CMK (cell line): ENCODE measurements at regions not wholly inside any gene's neighbourhood (a gene's known extent, or its start where the extent isn't known, plus 50 kb on each side); places are given as distances from the start of the nearest gene placed in this dataset.
"Not testable (repeated sequence)": the region's sequence is repeated elsewhere in the genome, so short reads cannot be mapped to it uniquely, and the experiment has no call there.

Experiments used
- DNase-seq: peaks from one replicate; pipeline ENCODE4 v3.0.0-alpha.2; 2010; ENCODE audit warnings: low read depth

DNA sequence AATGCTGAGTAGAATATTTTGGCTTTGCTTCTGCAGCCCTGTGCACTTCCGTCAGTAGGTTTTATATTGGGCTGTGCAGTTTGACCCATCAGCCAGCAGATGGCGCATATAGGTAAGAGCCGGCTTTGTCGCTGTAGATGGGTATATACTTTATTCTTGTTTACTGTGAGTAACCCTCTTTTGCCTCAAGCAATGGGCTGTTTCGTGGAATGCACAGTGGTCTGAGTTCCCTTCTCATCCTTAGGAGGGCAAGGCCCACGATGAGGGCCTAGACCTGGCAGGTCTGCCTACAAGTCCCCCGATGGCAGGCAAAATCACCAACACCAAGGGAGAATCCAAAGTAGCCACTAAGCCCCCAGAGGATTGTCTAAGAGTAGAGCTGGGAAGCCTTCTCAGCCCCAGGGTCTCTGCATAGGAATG lies 1002.9 kb upstream of the KCND2 start:
- peak; percentile 17 for DNase-seq

GRCh38 chr7:119270644-119271043 lies 1002.3 kb upstream of the KCND2 start:
- DNase-seq = no peak

DNA sequence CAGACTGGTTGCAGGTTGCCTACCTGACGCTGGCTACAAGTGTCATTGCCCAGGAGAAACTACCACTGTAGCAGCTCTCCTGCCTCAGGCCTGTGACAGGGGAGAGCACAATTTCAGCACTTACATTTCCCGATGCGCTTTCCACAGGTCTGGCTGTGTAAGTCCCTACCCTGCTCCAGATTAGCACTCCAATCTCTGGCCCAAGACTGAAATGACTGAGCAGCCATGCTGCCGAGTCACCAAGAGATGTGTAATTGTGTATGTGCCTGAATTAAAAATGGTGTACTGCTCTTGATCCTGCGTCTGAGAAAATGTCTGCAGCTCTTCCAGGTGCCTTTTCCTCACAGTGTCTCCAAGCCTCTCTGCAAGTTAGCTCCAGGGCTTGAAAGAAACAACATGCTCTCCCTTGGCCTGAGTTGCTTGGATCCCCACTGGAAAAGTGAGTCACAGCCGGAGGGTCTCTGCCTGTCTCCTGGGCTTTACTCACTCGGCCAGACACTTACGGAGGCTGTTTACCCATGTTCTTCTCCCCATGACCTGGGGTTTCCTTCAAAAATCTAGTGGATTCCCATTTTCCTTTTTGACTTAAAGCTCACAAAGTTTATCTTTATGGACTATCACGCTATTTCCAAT lies 1001.7 kb upstream of the KCND2 start:
- no peak for DNase-seq

GRCh38 chr7:119281181-119281846 lies 991.7 kb upstream of the KCND2 start:
- no peak for DNase-seq

GRCh38 chr7:119283353-119283752 lies 989.6 kb upstream of the KCND2 start:
- DNase-seq = no peak

- no peak for DNase-seq
Measured at GRCh38 chr7:119288416-119288815, 984.6 kb upstream of the KCND2 start.

DNA sequence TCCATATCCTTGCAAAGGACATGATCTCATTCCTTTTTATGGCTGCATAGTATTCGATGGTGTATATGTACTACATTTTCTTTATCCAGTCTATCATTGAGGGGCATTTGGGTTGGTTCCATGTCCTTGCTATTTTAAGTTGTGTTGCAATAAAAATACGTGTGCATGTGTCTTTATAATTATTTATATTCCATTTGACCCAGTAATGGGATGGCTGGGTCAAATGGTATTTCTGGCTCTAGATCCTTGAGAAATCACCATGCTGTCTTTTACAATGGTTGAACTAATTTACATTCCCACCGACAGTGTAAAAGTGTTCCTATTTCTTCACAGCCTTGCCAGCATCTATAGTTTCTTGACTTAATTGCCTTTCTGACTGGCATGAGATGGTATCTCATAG lies 972.6 kb upstream of the KCND2 start:
- DNase-seq = not testable (repeated sequence)

- no peak for DNase-seq
Measured at GRCh38 chr7:119320316-119320715, 952.7 kb upstream of the KCND2 start.

- no peak for DNase-seq
Measured at GRCh38 chr7:119329715-119330114, 943.3 kb upstream of the KCND2 start.

DNA sequence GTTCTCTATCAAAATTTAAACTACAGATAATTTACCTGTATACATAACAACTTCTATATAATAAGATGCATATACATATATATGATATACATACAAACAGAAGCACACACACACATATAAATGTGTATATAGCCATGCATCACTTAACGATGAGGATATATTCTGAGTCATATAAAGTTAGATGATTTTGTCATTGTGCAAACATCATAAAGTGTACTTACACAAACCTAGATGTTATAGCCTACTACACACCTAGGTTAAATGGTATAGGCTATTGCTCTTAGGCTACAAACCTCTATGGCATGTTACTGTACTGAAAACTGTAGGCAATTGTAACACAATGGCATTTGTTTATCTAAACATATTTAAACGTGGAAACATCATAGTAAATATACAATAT lies 937.6 kb upstream of the KCND2 start:
- no peak for DNase-seq

GRCh38 chr7:119341822-119342221 lies 931.2 kb upstream of the KCND2 start:
- no peak for DNase-seq

GRCh38 chr7:119343289-119343688 lies 929.7 kb upstream of the KCND2 start:
- DNase-seq = no peak

DNA sequence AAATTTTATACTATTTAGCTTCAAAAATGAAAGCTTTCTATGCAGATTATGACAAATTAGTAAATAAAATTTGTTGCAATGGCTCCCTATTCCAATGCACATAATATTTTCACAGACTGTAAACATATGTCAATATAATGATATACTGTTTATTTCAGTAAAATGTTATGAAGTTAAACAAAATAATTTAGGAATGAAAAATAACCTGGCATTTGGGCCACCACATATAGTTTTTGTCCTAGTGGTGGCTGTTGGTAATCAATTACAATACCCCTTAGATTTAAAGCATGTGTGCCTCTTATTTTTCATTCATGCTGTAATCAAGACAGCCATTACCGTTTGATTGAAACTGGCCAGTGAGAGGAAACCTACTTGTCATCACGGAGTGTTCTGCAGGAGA lies 928.5 kb upstream of the KCND2 start:
- no peak for DNase-seq

GRCh38 chr7:119348491-119348890 lies 924.5 kb upstream of the KCND2 start:
- DNase-seq = no peak

DNA sequence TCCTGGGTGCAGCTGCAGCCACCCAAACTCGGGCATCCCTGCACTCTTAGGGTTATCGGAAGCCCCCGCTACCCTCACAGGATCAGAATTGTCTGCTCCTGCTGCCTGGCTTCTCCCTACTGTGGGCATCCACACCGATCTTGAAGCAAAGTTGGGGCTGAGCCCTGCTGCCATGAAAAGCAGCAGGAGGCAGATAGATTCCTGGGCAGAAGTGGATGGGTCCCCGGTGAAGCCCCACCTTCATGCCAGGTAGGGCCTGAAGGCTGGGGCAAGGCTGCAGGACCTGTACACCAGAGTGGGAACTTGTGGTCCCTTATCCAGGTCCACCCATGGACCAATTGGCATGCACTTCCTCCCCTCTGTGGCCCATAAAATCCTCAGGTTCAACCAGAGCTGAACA lies 922.6 kb upstream of the KCND2 start:
- DNase-seq = no peak

DNA sequence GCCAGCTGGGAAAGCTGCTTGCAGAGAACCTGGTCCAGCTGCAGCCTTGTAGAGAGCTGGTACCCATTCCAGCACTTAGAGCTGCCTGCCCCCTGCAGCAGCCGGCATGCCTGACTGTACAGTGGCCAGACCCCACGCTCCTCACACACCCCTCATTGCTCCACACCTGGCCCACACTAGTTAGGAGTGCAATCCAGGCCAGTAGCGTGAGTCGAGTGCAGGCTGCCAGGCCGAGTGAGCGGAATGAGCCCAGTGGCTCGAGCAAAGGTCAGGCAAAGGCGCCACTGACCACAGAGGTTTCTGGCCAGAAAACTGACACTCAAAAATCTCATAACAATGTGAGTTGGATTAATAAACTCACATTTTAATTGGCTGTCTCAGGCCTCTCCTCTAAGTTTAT lies 921.7 kb upstream of the KCND2 start:
- no peak for DNase-seq

DNA sequence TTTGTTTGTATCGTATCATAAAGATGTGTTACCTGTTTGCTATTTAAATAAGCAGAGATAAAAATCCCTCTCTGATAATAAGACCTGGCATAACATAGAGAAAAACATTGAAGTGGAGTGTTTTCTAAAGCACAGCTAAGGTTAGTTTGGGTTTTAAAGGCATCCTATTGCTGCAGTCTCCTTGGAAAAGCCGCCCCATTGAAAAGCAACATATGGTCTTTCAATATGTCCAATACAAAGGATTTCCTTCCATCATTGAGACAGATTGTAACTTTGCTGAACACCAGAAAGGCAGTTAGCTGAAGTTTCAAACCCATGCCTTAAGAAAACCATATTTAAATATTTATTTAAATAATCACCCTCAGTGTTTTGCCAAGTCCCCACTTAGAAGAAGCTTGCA lies 898.5 kb upstream of the KCND2 start:
- DNase-seq = no peak

- DNase-seq = no peak
Measured at GRCh38 chr7:119377861-119378260, 895.1 kb upstream of the KCND2 start.

DNA sequence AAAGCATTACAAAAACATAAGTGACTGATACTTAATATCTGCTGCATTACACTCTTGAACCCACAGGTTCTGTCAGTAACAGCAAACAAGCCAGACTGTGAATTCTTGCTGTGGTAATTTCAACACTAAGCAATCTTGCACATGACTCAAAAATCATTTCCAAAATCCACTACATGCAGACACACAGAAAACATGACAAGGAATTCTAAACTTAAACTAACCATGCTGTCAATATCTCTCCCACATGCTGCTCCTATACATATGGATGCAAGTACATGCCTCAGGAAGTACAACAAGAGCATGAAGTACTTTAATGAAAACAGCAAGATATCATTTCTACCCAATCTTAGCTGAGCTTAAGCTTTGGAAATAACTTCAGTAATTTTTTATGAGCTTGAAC lies 890.2 kb upstream of the KCND2 start:
- no peak for DNase-seq

DNA sequence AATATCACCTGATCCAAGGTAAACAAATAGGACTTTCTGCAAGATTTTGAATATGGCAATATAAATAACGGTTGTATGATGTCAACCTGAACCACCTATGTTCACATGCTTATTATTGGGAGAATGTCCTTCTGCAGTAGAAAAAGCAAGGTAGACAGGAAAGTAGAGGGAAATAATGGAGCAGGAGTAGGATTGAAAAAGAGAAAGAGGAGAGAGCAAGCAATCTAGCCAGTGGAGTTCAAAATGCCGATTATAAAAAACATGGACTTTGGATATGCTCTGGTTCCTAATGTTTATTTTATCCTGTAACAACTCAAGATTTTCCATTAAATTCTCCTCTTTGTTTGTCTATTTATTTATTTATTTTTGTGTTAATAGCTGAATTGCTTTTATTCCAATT lies 878.0 kb upstream of the KCND2 start:
- DNase-seq = no peak

- DNase-seq = no peak
Measured at GRCh38 chr7:119397156-119397555, 875.8 kb upstream of the KCND2 start.

- no peak for DNase-seq
Measured at GRCh38 chr7:119408596-119408995, 864.4 kb upstream of the KCND2 start.

- DNase-seq = no peak
Measured at GRCh38 chr7:119413314-119413805, 859.6 kb upstream of the KCND2 start.

DNA sequence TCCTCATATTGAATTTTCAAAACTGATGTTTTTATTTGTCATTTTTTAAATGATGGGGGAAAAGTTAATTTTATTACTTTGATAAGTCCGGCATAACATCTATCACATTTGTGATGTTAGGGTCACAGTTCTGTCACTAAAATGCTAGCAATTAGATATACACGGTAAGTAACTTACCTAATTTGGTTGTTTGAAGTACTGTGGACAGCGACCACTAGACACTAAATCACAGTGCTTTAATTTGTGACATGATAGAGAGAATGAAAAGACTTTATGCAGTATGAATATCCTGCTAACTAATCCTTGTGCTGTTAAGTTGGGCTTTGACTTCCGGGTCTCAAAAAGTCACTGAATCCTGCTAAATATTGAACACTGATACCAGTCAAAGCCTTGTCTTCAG lies 857.3 kb upstream of the KCND2 start:
- no peak for DNase-seq
